Gastroesophageal sphincter (tissue), 3 donors: ENCODE measurements at regions not wholly inside any gene's neighbourhood (a gene's known extent, or its start where the extent isn't known, plus 50 kb on each side); places are given as distances from the start of the nearest gene placed in this dataset.

ENCODE experiments used
- CTCF ChIP-seq, 4 experiments: fragments of 200-600 bp in 2 of 4; fragments of 450-650 bp in 2 of 4; sonication (generic) in 1 of 4; IDR thresholded peaks; one replicate each; pipeline ENCODE4 v1.5.1; 2017 to 2019; ENCODE audit warnings: antibody characterized with exemption in 4 of 4, mild to moderate bottlenecking in 2 of 4, moderate library complexity in 2 of 4
- POLR2AphosphoS5 ChIP-seq: sonication (generic); formaldehyde crosslinking; IDR thresholded peaks from one replicate; pipeline ENCODE4 v1.6.1; 2017; ENCODE audit warnings: antibody characterized with exemption

DNA sequence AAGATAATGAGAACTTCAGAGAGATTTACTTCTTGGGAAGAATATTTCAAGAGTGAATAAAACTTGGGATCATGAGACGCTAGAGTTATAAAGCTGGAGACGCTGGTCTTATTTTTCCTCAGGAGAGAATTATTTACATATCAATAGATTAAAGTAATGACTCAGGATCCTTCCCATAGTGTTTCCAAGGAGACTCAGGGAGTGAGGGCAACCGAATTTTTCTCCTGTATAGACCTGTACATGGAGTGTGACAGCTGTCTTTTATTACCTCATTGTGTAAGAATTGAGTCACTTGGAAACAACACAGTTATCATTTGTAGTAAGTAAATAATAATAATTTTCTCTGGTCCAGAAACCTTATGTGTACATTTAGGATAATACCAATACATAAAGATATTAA is 1905.5 kb downstream of the OLFM4 start:
- TF ChIP-seq CTCF (IDR thresholded peaks at IDR 0.05), result no peak
- TF ChIP-seq POLR2AphosphoS5, result no peak
